RWPE2 (cell line): ENCODE measurements at regions not wholly inside any gene's neighbourhood (a gene's known extent, or its start where the extent isn't known, plus 50 kb on each side); places are given as distances from the start of the nearest gene placed in this dataset.

Experiments used
- ATAC-seq: fragments of 200-7000 bp; cut with Tn5 transposase; 3 replicates; pipeline ENCODE4 v1.9.1; 2021; ENCODE audit warnings: low read depth
- DNase-seq: peaks from one replicate; pipeline ENCODE4 v3.0.0-alpha.2; 2020; ENCODE audit warnings: low spot score
- H3K27ac ChIP-seq: fragments of 450-650 bp; 2 replicates; pipeline ENCODE4 v1.5.1; 2017; ENCODE audit warnings: mild to moderate bottlenecking; ENCODE audit not compliant: poor library complexity, severe bottlenecking
- H3K27me3 ChIP-seq: fragments of 250-450 bp; sonication (Bioruptor Pico); 2 replicates; pipeline ENCODE4 v1.5.1; 2021; ENCODE audit warnings: mild to moderate bottlenecking, moderate library complexity; ENCODE audit not compliant: insufficient read depth, poor library complexity, severe bottlenecking
- H3K36me3 ChIP-seq: fragments of 250-450 bp; sonication (Bioruptor Pico); 2 replicates; pipeline ENCODE4 v1.5.1; 2020; ENCODE audit warnings: low read depth, mild to moderate bottlenecking, moderate library complexity
- H3K4me1 ChIP-seq: fragments of 250-450 bp; sonication (Bioruptor Pico); 2 replicates; pipeline ENCODE4 v1.5.1; 2021; ENCODE audit warnings: mild to moderate bottlenecking, moderate library complexity; ENCODE audit not compliant: insufficient read depth, poor library complexity, severe bottlenecking
- H3K4me3 ChIP-seq: fragments of 250-450 bp; sonication (Bioruptor Pico); 2 replicates; pipeline ENCODE4 v1.5.1; 2021; ENCODE audit warnings: mild to moderate bottlenecking, moderate library complexity; ENCODE audit not compliant: severe bottlenecking
- H3K9me3 ChIP-seq: fragments of 250-450 bp; sonication (Bioruptor Pico); 2 replicates; pipeline ENCODE4 v1.5.1; 2021; ENCODE audit warnings: mild to moderate bottlenecking, moderate library complexity; ENCODE audit not compliant: severe bottlenecking
- CTCF ChIP-seq: fragments of 450-650 bp; IDR thresholded peaks from one replicate; pipeline ENCODE4 v1.5.1; 2017; ENCODE audit warnings: mild to moderate bottlenecking, moderate library complexity; ENCODE audit not compliant: poor library complexity, severe bottlenecking

- no peak overlapping the region for H3K4me3 ChIP-seq
- H3K27me3 ChIP-seq, result no peaks in the 10 kb centered on the region
- no peak for DNase-seq
- no peak for TF ChIP-seq CTCF
- H3K9me3 ChIP-seq, result no peaks in the 10 kb centered on the region
- H3K36me3 ChIP-seq, result no peaks in the 10 kb centered on the region
- H3K27ac ChIP-seq, result no peak overlapping the region
- H3K4me1 ChIP-seq, result no peaks in the 10 kb centered on the region
- ATAC-seq, result no peak
Observed at GRCh38 chr3:153693207-153693606, 428.0 kb upstream of the ARHGEF26 start.

- Histone ChIP-seq H3K9me3 (no peaks in the 10 kb centered on the region), H3K36me3 (no peaks in the 10 kb centered on the region), H3K4me1 (no peaks in the 10 kb centered on the region), H3K4me3 (no peak overlapping the region), H3K27ac (no peak overlapping the region), H3K27me3 (no peaks in the 10 kb centered on the region)
- ATAC-seq (no peak), DNase-seq (no peak)
- TF ChIP-seq CTCF, result no peak
Observed at GRCh38 chr3:153702106-153702505, 419.1 kb upstream of the ARHGEF26 start.

- Histone ChIP-seq H3K9me3 (no peaks in the 10 kb centered on the region), H3K4me1 (no peaks in the 10 kb centered on the region), H3K4me3 (no peak overlapping the region), H3K27me3 (no peaks in the 10 kb centered on the region), H3K36me3 (no peaks in the 10 kb centered on the region), H3K27ac (no peak overlapping the region)
- peak; percentile 22 for TF ChIP-seq CTCF
- DNase-seq (no peak), ATAC-seq (peak; percentile 75)
Observed at GRCh38 chr3:153704115-153704514, 417.1 kb upstream of the ARHGEF26 start.

GRCh38 chr3:153706706-153707105 lies 414.5 kb upstream of the ARHGEF26 start:
- no peaks in the 10 kb centered on the region for H3K9me3 ChIP-seq
- DNase-seq, result no peak
- no peak overlapping the region for H3K27ac ChIP-seq
- ATAC-seq, result no peak
- H3K27me3 ChIP-seq, result no peaks in the 10 kb centered on the region
- no peaks in the 10 kb centered on the region for H3K36me3 ChIP-seq
- no peaks in the 10 kb centered on the region for H3K4me1 ChIP-seq
- TF ChIP-seq CTCF, result no peak
- H3K4me3 ChIP-seq, result no peak overlapping the region

- Histone ChIP-seq H3K4me3 (no peak overlapping the region), H3K4me1 (no peaks in the 10 kb centered on the region), H3K27me3 (no peaks in the 10 kb centered on the region), H3K27ac (no peak overlapping the region), H3K36me3 (no peaks in the 10 kb centered on the region), H3K9me3 (no peaks in the 10 kb centered on the region)
- ATAC-seq (no peak), DNase-seq (no peak)
- no peak for TF ChIP-seq CTCF
Observed at GRCh38 chr3:153714016-153714415, 407.2 kb upstream of the ARHGEF26 start.
